ENCODE measurements at regions not wholly inside any gene's neighbourhood (a gene's known extent, or its start where the extent isn't known, plus 50 kb on each side); places are given as distances from the start of the nearest gene placed in this dataset.

- Histone ChIP-seq H3F3A (ENCODE audit: low read depth) (no peaks in the 10 kb centered on the region), H3K9ac (ENCODE audit: low read depth, low read length, poor library complexity, severe bottlenecking) (no peak overlapping the region), H3K4me1 (ENCODE audit: insufficient read depth, low read length, poor library complexity, severe bottlenecking) (no peaks in the 10 kb centered on the region), H3K9me3 (ENCODE audit: insufficient read depth, low read depth, low read length) (peaks cover 7% of the 10 kb centered on the region; the same call in 1 of the 2 replicates), H3K79me2 (ENCODE audit: insufficient read depth, low read length) (no peaks in the 10 kb centered on the region), H3K4me3 (ENCODE audit: low read length, poor library complexity, severe bottlenecking) (no peak overlapping the region), H2AFZ (ENCODE audit: low read length) (no peak overlapping the region), H3K4me2 (ENCODE audit: low read depth, low read length, poor library complexity, severe bottlenecking) (no peak overlapping the region), H3K27me3 (ENCODE audit: insufficient read depth, low read length, poor library complexity, severe bottlenecking) (no peaks in the 10 kb centered on the region), H4K20me1 (ENCODE audit: insufficient read depth, low read length, poor library complexity, severe bottlenecking) (no peaks in the 10 kb centered on the region), H3K9me2 (replicated peaks; ENCODE audit: low read depth, low read length) (0 out of 2 replicates have a peak, but pooled peaks cover 3% of the 10 kb centered on the region), H3K36me3 (ENCODE audit: insufficient read depth, low read length) (no peaks in the 10 kb centered on the region)
- TF ChIP-seq, protein P1, sequence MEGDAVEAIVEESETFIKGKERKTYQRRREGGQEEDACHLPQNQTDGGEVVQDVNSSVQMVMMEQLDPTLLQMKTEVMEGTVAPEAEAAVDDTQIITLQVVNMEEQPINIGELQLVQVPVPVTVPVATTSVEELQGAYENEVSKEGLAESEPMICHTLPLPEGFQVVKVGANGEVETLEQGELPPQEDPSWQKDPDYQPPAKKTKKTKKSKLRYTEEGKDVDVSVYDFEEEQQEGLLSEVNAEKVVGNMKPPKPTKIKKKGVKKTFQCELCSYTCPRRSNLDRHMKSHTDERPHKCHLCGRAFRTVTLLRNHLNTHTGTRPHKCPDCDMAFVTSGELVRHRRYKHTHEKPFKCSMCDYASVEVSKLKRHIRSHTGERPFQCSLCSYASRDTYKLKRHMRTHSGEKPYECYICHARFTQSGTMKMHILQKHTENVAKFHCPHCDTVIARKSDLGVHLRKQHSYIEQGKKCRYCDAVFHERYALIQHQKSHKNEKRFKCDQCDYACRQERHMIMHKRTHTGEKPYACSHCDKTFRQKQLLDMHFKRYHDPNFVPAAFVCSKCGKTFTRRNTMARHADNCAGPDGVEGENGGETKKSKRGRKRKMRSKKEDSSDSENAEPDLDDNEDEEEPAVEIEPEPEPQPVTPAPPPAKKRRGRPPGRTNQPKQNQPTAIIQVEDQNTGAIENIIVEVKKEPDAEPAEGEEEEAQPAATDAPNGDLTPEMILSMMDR (conservative IDR thresholded peaks at IDR 0.05; ENCODE audit: low read length): no peak
- no peak for TF ChIP-seq EZH2phosphoT487 (IDR thresholded peaks at IDR 0.05; ENCODE audit: borderline replicate concordance)
Measured at GRCh38 chr1:194028002-194028401, 841.6 kb upstream of the B3GALT2 start.

GRCh38 chr1:194026422-194026821 lies 840.0 kb upstream of the B3GALT2 start:
- H3K9me3 ChIP-seq (ENCODE audit: insufficient read depth, low read depth, low read length): no peaks in the 10 kb centered on the region
- no peaks in the 10 kb centered on the region for H3K79me2 ChIP-seq (ENCODE audit: insufficient read depth, low read length)
- H3F3A ChIP-seq (ENCODE audit: low read depth): no peaks in the 10 kb centered on the region
- no peaks in the 10 kb centered on the region for H3K4me1 ChIP-seq (ENCODE audit: insufficient read depth, low read length, poor library complexity, severe bottlenecking)
- H3K4me3 ChIP-seq (ENCODE audit: low read length, poor library complexity, severe bottlenecking): no peak overlapping the region
- H3K36me3 ChIP-seq (ENCODE audit: insufficient read depth, low read length): no peaks in the 10 kb centered on the region
- H3K4me2 ChIP-seq (ENCODE audit: low read depth, low read length, poor library complexity, severe bottlenecking): no peak overlapping the region
- no peaks in the 10 kb centered on the region for H4K20me1 ChIP-seq (ENCODE audit: insufficient read depth, low read length, poor library complexity, severe bottlenecking)
- no peaks in the 10 kb centered on the region for H3K27me3 ChIP-seq (ENCODE audit: insufficient read depth, low read length, poor library complexity, severe bottlenecking)
- no peak for TF ChIP-seq EZH2phosphoT487 (IDR thresholded peaks at IDR 0.05; ENCODE audit: borderline replicate concordance)
- TF ChIP-seq, protein P1 (conservative IDR thresholded peaks at IDR 0.05; ENCODE audit: low read length): no peak
- H3K9me2 ChIP-seq (replicated peaks; ENCODE audit: low read depth, low read length): 0 out of 2 replicates have a peak, but pooled peaks cover 3% of the 10 kb centered on the region
- H3K9ac ChIP-seq (ENCODE audit: low read depth, low read length, poor library complexity, severe bottlenecking): no peak overlapping the region
- no peak overlapping the region for H2AFZ ChIP-seq (ENCODE audit: low read length)

DNA sequence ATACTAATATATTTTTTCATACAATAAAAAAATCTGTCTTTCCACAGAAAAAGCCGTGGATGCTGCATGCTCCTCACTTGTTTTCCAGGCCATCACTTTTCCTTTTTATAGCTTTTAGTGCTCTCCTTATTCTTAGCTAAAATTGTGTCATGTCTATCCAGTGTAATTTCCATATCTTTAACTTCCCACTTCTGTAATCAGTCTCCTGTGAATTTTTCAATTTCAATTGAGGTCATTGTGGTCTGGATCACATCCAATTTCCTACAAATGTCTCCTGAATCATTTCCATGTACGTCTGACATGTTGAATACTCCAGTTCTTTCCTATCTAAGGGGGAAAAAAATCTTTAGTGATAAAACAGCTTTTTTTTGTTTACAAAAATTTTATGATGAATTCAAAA lies 838.2 kb upstream of the B3GALT2 start:
- Histone ChIP-seq H3K9ac (ENCODE audit: low read depth, low read length, poor library complexity, severe bottlenecking) (no peak overlapping the region), H3K4me3 (ENCODE audit: low read length, poor library complexity, severe bottlenecking) (no peak overlapping the region), H2AFZ (ENCODE audit: low read length) (no peak overlapping the region), H3K27me3 (ENCODE audit: insufficient read depth, low read length, poor library complexity, severe bottlenecking) (no peaks in the 10 kb centered on the region), H3K9me3 (ENCODE audit: insufficient read depth, low read depth, low read length) (no peaks in the 10 kb centered on the region), H3K4me2 (ENCODE audit: low read depth, low read length, poor library complexity, severe bottlenecking) (no peak overlapping the region), H4K20me1 (ENCODE audit: insufficient read depth, low read length, poor library complexity, severe bottlenecking) (no peaks in the 10 kb centered on the region), H3K9me2 (replicated peaks; ENCODE audit: low read depth, low read length) (0 out of 2 replicates have a peak, but pooled peaks cover 3% of the 10 kb centered on the region), H3K36me3 (ENCODE audit: insufficient read depth, low read length) (no peaks in the 10 kb centered on the region), H3F3A (ENCODE audit: low read depth) (no peaks in the 10 kb centered on the region), H3K79me2 (ENCODE audit: insufficient read depth, low read length) (no peaks in the 10 kb centered on the region), H3K4me1 (ENCODE audit: insufficient read depth, low read length, poor library complexity, severe bottlenecking) (no peaks in the 10 kb centered on the region)
- no peak for TF ChIP-seq EZH2phosphoT487 (IDR thresholded peaks at IDR 0.05; ENCODE audit: borderline replicate concordance)
- TF ChIP-seq, protein P1 (conservative IDR thresholded peaks at IDR 0.05; ENCODE audit: low read length): no peak

Data from Loucy (cell line).